H9 (cell line): ENCODE measurements at regions not wholly inside any gene's neighbourhood (a gene's known extent, or its start where the extent isn't known, plus 50 kb on each side); places are given as distances from the start of the nearest gene placed in this dataset.

Experiments
- DNase-seq: peaks from one replicate; pipeline ENCODE4 v3.0.0-alpha.2; 2017
- H2AFZ ChIP-seq: one replicate; pipeline ENCODE4 v1.6.1; 2013; ENCODE audit warnings: mild to moderate bottlenecking, low read length, control low read depth, moderate library complexity
- H2AK5ac ChIP-seq: 2 replicates; pipeline ENCODE4 v1.6.1; 2013; ENCODE audit warnings: low read length, control low read depth, mixed read lengths; ENCODE audit not compliant: insufficient read length
- H2BK120ac ChIP-seq: one replicate; pipeline ENCODE4 v1.6.1; 2013; ENCODE audit warnings: low read depth, mild to moderate bottlenecking, low read length, control low read depth, inconsistent platforms; ENCODE audit not compliant: poor library complexity, severe bottlenecking
- H2BK12ac ChIP-seq: 2 replicates; pipeline ENCODE4 v1.6.1; 2013; ENCODE audit warnings: low read length, control low read depth, mixed read lengths, low read depth; ENCODE audit not compliant: insufficient read length
- H2BK15ac ChIP-seq: 2 replicates; pipeline ENCODE4 v1.6.1; 2013; ENCODE audit warnings: low read depth, low read length, control low read depth
- H2BK20ac ChIP-seq: one replicate; pipeline ENCODE4 v1.6.1; 2013; ENCODE audit warnings: low read depth, mild to moderate bottlenecking, low read length, control low read depth, inconsistent platforms; ENCODE audit not compliant: poor library complexity, severe bottlenecking
- H2BK5ac ChIP-seq: 2 replicates; pipeline ENCODE4 v1.6.1; 2013; ENCODE audit warnings: low read length, control low read depth, mixed read lengths; ENCODE audit not compliant: insufficient read length
- H3K14ac ChIP-seq: 2 replicates; pipeline ENCODE4 v1.6.1; 2013; ENCODE audit warnings: low read length, control low read depth; ENCODE audit not compliant: insufficient read depth
- H3K18ac ChIP-seq: 2 replicates; pipeline ENCODE4 v1.6.1; 2013; ENCODE audit warnings: low read depth, mild to moderate bottlenecking, mixed read lengths, low read length, control low read depth; ENCODE audit not compliant: insufficient read length
- H3K23ac ChIP-seq: 2 replicates; pipeline ENCODE4 v1.6.1; 2013; ENCODE audit warnings: low read length, control low read depth, mixed read lengths, low read depth; ENCODE audit not compliant: insufficient read length
- H3K23me2 ChIP-seq: 2 replicates; pipeline ENCODE4 v1.6.1; 2013; ENCODE audit warnings: low read depth, mild to moderate bottlenecking, mixed read lengths, low read length, control low read depth; ENCODE audit not compliant: insufficient read length, poor library complexity, severe bottlenecking
- H3K27ac ChIP-seq: 2 replicates; pipeline ENCODE4 v1.5.1; 2013; ENCODE audit warnings: low read length, control low read depth, mixed read lengths, low read depth; ENCODE audit not compliant: insufficient read length
- H3K27me3 ChIP-seq: 2 replicates; pipeline ENCODE4 v1.6.1; 2013; ENCODE audit warnings: low read length, control low read depth, inconsistent platforms; ENCODE audit not compliant: insufficient read depth
- H3K4ac ChIP-seq: 2 replicates; pipeline ENCODE4 v1.6.1; 2013; ENCODE audit warnings: low read depth, mild to moderate bottlenecking, control low read depth, inconsistent platforms, low read length, moderate library complexity
- H3K4me1 ChIP-seq: 2 replicates; pipeline ENCODE4 v1.6.1; 2013; ENCODE audit warnings: low read length, control low read depth, inconsistent platforms; ENCODE audit not compliant: insufficient read depth
- H3K4me2 ChIP-seq: 2 replicates; pipeline ENCODE4 v1.6.1; 2013; ENCODE audit warnings: low read length, control low read depth, mixed read lengths; ENCODE audit not compliant: insufficient read length, insufficient read depth
- H3K56ac ChIP-seq: 2 replicates; pipeline ENCODE4 v1.6.1; 2013; ENCODE audit warnings: low read depth, mild to moderate bottlenecking, mixed read lengths, low read length, control low read depth; ENCODE audit not compliant: insufficient read length
- H3K79me1 ChIP-seq: 2 replicates; pipeline ENCODE4 v1.6.1; 2013; ENCODE audit warnings: low read depth, mild to moderate bottlenecking, moderate library complexity, low read length, control low read depth, inconsistent platforms; ENCODE audit not compliant: insufficient read depth, poor library complexity, severe bottlenecking
- H3K79me2 ChIP-seq: 2 replicates; pipeline ENCODE4 v1.6.1; 2013; ENCODE audit warnings: low read length, control low read depth, inconsistent platforms; ENCODE audit not compliant: insufficient read depth
- H3K9ac ChIP-seq: 2 replicates; pipeline ENCODE4 v1.6.1; 2013; ENCODE audit warnings: low read length, control low read depth, mixed read lengths; ENCODE audit not compliant: insufficient read length; ENCODE audit errors: extremely low read depth
- H3K9me3 ChIP-seq: one replicate; pipeline ENCODE4 v1.6.1; 2013; ENCODE audit warnings: low read depth, low read length, inconsistent platforms; ENCODE audit not compliant: control insufficient read depth
- H3T11ph ChIP-seq: one replicate; pipeline ENCODE4 v1.6.1; 2013; ENCODE audit warnings: mild to moderate bottlenecking, low read length, control low read depth, inconsistent platforms
- H4K20me1 ChIP-seq: one replicate; pipeline ENCODE4 v1.6.1; 2013; ENCODE audit not compliant: control insufficient read depth, insufficient read length, insufficient read depth
- H4K5ac ChIP-seq: 2 replicates; pipeline ENCODE4 v1.6.1; 2013; ENCODE audit warnings: low read depth, mild to moderate bottlenecking, mixed read lengths, low read length, control low read depth; ENCODE audit not compliant: insufficient read length
- H4K8ac ChIP-seq: replicated peaks from 2 replicates; pipeline ENCODE4 v1.6.1; 2013; ENCODE audit warnings: low read length, control low read depth, mixed read lengths, low read depth; ENCODE audit not compliant: insufficient read length
- H4K91ac ChIP-seq: 2 replicates; pipeline ENCODE4 v1.6.1; 2013; ENCODE audit warnings: low read depth, mild to moderate bottlenecking, moderate library complexity, mixed read lengths, low read length, control low read depth; ENCODE audit not compliant: insufficient read length
- H3K27ac Mint-ChIP-seq, 3 experiments: 2 replicates in 2 of 3; 3 replicates in 1 of 3; pipeline ENCODE4 v1.8.0; 2020 to 2021; ENCODE audit warnings: mixed read lengths in 3 of 3, mild to moderate bottlenecking in 1 of 3, moderate library complexity in 1 of 3
- H3K27me3 Mint-ChIP-seq: 2 replicates; pipeline ENCODE4 v1.8.0; 2021; ENCODE audit warnings: low read depth, mild to moderate bottlenecking, moderate library complexity, mixed read lengths
- H3K36me3 Mint-ChIP-seq, 3 experiments: 2 replicates in 2 of 3; 3 replicates in 1 of 3; pipeline ENCODE4 v1.8.0; 2020 to 2021; ENCODE audit warnings: low read depth in 3 of 3, mixed read lengths in 3 of 3; ENCODE audit not compliant: insufficient read depth in 1 of 3
- H3K4me1 Mint-ChIP-seq, 2 experiments: 2 replicates each; pipeline ENCODE4 v1.8.0; 2020; ENCODE audit warnings: mixed read lengths in 2 of 2
- H3K4me3 Mint-ChIP-seq, 2 experiments: 2 replicates in 1 of 2; 3 replicates in 1 of 2; pipeline ENCODE4 v1.8.0; 2020 to 2021; ENCODE audit warnings: mild to moderate bottlenecking in 2 of 2, mixed read lengths in 2 of 2, moderate library complexity in 1 of 2
- H3K9me3 Mint-ChIP-seq, 2 experiments: 2 replicates in 1 of 2; 3 replicates in 1 of 2; pipeline ENCODE4 v1.8.0; 2020; ENCODE audit warnings: mild to moderate bottlenecking in 2 of 2, mixed read lengths in 2 of 2, moderate library complexity in 1 of 2
- WGBS: extraction: QIAGEN DNeasy Blood & Tissue Kit; methylation state at CpG from one replicate; pipeline ENCODE4 v1.1.7; 2013; ENCODE audit warnings: missing lambda C conversion rate, low lambda C conversion rate, mixed read lengths; ENCODE audit not compliant: insufficient read length; ENCODE audit errors: extremely low coverage; 5-methylcytosine and 5-hydroxymethylcytosine counted together
- TF ChIP-seq, protein P1 (sequence below): fragments of 200-600 bp; sonication (generic); conservative IDR thresholded peaks from 3 replicates; pipeline ENCODE4 v1.8.0; 2021; ENCODE audit warnings: antibody characterized with exemption, mild to moderate bottlenecking

DNA sequence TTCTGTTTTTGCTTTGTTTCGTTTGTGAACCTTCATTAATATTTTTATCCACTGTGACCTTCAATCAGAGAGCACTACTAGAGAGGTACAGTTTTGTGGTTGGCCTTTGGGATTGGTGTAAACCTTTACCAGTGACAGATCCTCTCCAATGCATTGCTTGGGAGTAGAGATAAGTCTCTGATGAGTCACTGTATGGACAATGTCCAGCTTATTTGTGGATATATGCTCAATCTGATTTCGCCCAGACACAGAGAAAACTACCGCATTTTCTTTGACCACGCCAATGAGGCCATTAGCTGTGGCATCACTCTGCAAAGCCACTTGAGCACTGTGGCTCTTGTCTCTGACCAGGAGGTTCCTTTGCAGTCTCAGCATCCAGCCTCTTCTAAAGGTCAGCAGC is 964.7 kb downstream of the TUSC7 start:
- Histone ChIP-seq H2AK5ac (no peak overlapping the region), H2BK20ac (no peak overlapping the region), H3K79me2 (no peaks in the 10 kb centered on the region), H2BK15ac (no peak overlapping the region), H3K9ac (no peak overlapping the region), H3T11ph (no peak overlapping the region), H2AFZ (no peak overlapping the region), H3K79me1 (no peaks in the 10 kb centered on the region), H2BK12ac (no peak overlapping the region), H4K5ac (no peak overlapping the region), H2BK5ac (no peak overlapping the region), H3K27me3 (no peaks in the 10 kb centered on the region), H3K4me2 (no peak overlapping the region), H4K8ac (no peak overlapping the region), H3K27ac (no peak overlapping the region), H3K18ac (no peak overlapping the region), H3K14ac (no peak overlapping the region), H3K4me1 (no peaks in the 10 kb centered on the region), H4K91ac (no peak overlapping the region), H3K56ac (no peak overlapping the region), H3K4ac (no peak overlapping the region), H3K23ac (no peak overlapping the region), H3K23me2 (no peaks in the 10 kb centered on the region), H3K9me3 (no peaks in the 10 kb centered on the region), H4K20me1 (no peaks in the 10 kb centered on the region), H2BK120ac (no peak overlapping the region)
- WGBS: no CpG with 5 or more reads among the region's 4 CpGs
- Mint-ChIP-seq H3K4me1 (peaks cover 0 to 3% of the 10 kb centered on the region in 2 experiments; a peak in 3 of 4 replicates), H3K27ac (no peak overlapping the region), H3K36me3 (no peaks in the 10 kb centered on the region), H3K27me3 (no peaks in the 10 kb centered on the region), H3K9me3 (no peaks in the 10 kb centered on the region), H3K4me3 (no peak overlapping the region)
- no peak for DNase-seq
- TF ChIP-seq, protein P1, sequence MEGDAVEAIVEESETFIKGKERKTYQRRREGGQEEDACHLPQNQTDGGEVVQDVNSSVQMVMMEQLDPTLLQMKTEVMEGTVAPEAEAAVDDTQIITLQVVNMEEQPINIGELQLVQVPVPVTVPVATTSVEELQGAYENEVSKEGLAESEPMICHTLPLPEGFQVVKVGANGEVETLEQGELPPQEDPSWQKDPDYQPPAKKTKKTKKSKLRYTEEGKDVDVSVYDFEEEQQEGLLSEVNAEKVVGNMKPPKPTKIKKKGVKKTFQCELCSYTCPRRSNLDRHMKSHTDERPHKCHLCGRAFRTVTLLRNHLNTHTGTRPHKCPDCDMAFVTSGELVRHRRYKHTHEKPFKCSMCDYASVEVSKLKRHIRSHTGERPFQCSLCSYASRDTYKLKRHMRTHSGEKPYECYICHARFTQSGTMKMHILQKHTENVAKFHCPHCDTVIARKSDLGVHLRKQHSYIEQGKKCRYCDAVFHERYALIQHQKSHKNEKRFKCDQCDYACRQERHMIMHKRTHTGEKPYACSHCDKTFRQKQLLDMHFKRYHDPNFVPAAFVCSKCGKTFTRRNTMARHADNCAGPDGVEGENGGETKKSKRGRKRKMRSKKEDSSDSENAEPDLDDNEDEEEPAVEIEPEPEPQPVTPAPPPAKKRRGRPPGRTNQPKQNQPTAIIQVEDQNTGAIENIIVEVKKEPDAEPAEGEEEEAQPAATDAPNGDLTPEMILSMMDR: no peak
